NB4 (cell line): ENCODE measurements at regions not wholly inside any gene's neighbourhood (a gene's known extent, or its start where the extent isn't known, plus 50 kb on each side); places are given as distances from the start of the nearest gene placed in this dataset.

ENCODE experiments used
- DNase-seq: peaks from one replicate; pipeline ENCODE4 v3.0.0; 2010; ENCODE audit warnings: low read depth
- H3K4me3 ChIP-seq: one replicate; pipeline ENCODE4 v1.5.1; 2011; ENCODE audit warnings: mild to moderate bottlenecking, low read depth, low read length, moderate library complexity
- CTCF ChIP-seq: IDR thresholded peaks from one replicate; pipeline ENCODE4 v1.5.1; 2012; ENCODE audit warnings: low read depth, low read length
- MAX ChIP-seq: IDR thresholded peaks from 2 replicates; pipeline ENCODE4 v1.6.1; 2011; ENCODE audit warnings: low read depth, low read length
- MYC ChIP-seq: IDR thresholded peaks from 2 replicates; pipeline ENCODE4 v1.6.1; 2011; ENCODE audit warnings: low read depth, low read length
- POLR2A ChIP-seq: IDR thresholded peaks from 2 replicates; pipeline ENCODE4 v1.6.1; 2011; ENCODE audit warnings: mild to moderate bottlenecking; ENCODE audit not compliant: insufficient read length; ENCODE audit errors: extremely low read depth

- no peak for DNase-seq
- TF ChIP-seq POLR2A = no peak
- no peak for TF ChIP-seq MAX
- no peak for TF ChIP-seq CTCF
- TF ChIP-seq MYC = no peak
- no peak overlapping the region for H3K4me3 ChIP-seq
Observed at GRCh38 chr17:68734187-68734900, 133.2 kb upstream of the FAM20A start.

GRCh38 chr17:68733241-68734176 lies 132.3 kb upstream of the FAM20A start:
- no peak overlapping the region for H3K4me3 ChIP-seq
- no peak for DNase-seq
- no peak for TF ChIP-seq CTCF
- TF ChIP-seq POLR2A = no peak
- no peak for TF ChIP-seq MYC
- no peak for TF ChIP-seq MAX

- no peak for DNase-seq
- TF ChIP-seq MAX (no peak), CTCF (no peak), MYC (no peak), POLR2A (no peak)
- H3K4me3 ChIP-seq = no peak overlapping the region
Observed at GRCh38 chr17:68732301-68732749, 131.2 kb upstream of the FAM20A start.

- TF ChIP-seq CTCF (no peak), MAX (no peak), POLR2A (no peak), MYC (no peak)
- no peak overlapping the region for H3K4me3 ChIP-seq
- DNase-seq = no peak
Observed at GRCh38 chr17:68731465-68731864, 130.3 kb upstream of the FAM20A start.

GRCh38 chr17:68719431-68719830 lies 118.3 kb upstream of the FAM20A start:
- DNase-seq = no peak
- no peak for TF ChIP-seq CTCF
- no peak for TF ChIP-seq POLR2A
- no peak for TF ChIP-seq MAX
- TF ChIP-seq MYC = no peak
- H3K4me3 ChIP-seq = no peak overlapping the region
